ENCODE measurements at regions not wholly inside any gene's neighbourhood (a gene's known extent, or its start where the extent isn't known, plus 50 kb on each side); places are given as distances from the start of the nearest gene placed in this dataset.

DNA sequence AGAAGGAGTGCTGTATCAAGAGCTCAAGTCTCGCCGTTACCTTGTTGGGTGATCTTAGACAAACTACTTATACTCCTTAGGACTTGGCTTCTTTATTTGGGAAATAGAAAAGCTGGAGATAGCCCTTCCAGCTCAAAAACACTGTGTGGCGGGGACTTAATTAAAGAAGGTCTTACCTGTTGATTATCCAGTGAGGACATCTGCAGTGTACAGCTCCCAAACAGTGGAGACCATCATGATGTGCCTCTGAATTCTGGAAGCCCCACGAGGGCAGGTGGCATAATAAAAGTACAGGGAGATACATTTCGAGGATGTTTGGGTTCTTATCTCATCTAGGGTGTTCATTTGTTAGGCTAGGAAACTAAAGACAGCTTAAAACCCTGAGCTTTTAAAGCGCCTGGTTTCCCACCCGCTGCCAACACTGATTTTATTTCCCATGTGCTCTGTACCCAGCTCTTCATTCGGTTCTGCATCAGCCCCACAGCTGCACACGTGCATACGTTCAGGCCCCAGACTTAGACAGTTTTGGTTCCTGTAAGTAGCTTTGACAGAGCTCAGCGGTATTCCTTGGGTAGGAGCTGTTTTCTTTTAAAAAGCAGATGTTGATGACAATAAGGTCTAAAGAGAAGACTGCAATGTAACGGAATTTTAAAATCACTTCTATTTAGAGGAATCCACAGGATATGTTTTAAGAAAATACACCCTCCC is 80.5 kb upstream of the SIX2 start:
- intact Hi-C loops (cut with micrococcal nuclease): no loop called here
- Histone ChIP-seq H3K4me2 (replicated peaks; ENCODE audit: extremely low read depth, low read length, poor library complexity, severe bottlenecking) (no peak overlapping the region), H4K20me1 (ENCODE audit: insufficient read depth, low read length) (no peaks in the 10 kb centered on the region)

DNA sequence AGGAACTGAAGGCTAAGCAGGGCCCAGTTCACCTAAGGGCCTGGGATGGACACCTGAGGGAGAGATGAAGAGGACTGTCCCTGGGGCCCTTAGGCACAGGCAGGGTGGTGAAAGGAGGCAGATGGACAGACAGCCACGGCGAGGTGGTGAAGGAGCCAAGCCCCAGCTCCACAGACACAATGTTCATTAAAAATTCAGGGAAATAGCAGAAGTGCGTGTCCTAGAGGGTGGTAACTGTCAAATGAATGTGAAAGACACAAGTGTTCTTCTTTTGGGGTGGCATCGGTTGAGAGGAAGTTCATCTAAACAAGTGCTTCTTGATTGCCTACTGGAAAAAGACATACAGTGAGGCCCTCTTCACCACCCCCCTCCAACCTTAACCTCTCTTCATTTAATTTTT is 76.2 kb upstream of the SIX2 start:
- Histone ChIP-seq H3K79me2 (ENCODE audit: insufficient read depth, low read length) (no peaks in the 10 kb centered on the region), H3K4me1 (ENCODE audit: control insufficient read depth in 1 of 2, insufficient read depth in 2 of 2, low read length in 2 of 2) (no peaks in the 10 kb centered on the region), H3K4me2 (replicated peaks; ENCODE audit: extremely low read depth, low read length, poor library complexity, severe bottlenecking) (no peak overlapping the region), H3K9ac (ENCODE audit: insufficient read depth, low read length, poor library complexity, severe bottlenecking) (no peak overlapping the region), H2AFZ (ENCODE audit: insufficient read depth, low read depth, low read length, poor library complexity, severe bottlenecking) (no peak overlapping the region), H3K36me3 (replicated peaks in 1 of 2; ENCODE audit: control insufficient read depth in 1 of 2, insufficient read depth in 2 of 2, low read length in 2 of 2) (no peaks in the 10 kb centered on the region), H3K27ac (ENCODE audit: low read depth in 1 of 2, low read length in 2 of 2) (no peak overlapping the region), H3K27me3 (ENCODE audit: control insufficient read depth in 2 of 2, insufficient read depth in 2 of 2, low read length in 2 of 2) (no peaks in the 10 kb centered on the region), H3K9me3 (replicated peaks in 1 of 2; ENCODE audit: control insufficient read depth in 1 of 2, insufficient read depth in 1 of 2, low read length in 2 of 2) (no peaks in the 10 kb centered on the region), H3K4me3 (replicated peaks in 1 of 3; ENCODE audit: low read depth in 2 of 3, low read length in 3 of 3) (no peak overlapping the region), H4K20me1 (ENCODE audit: insufficient read depth, low read length) (no peaks in the 10 kb centered on the region)
- intact Hi-C loops (cut with micrococcal nuclease): no loop called here
- Mint-ChIP-seq H3K9me3 (peaks cover 0 to 7% (median 0%) of the 10 kb centered on the region in 7 donors), H3K36me3 (no peaks in the 10 kb centered on the region), H3K4me3 (no peak overlapping the region), H3K4me1 (no peaks in the 10 kb centered on the region), H3K27me3 (ENCODE audit: low read depth in 3 of 3) (peaks cover 3 to 12% (median 4%) of the 10 kb centered on the region in 3 donors), H3K27ac (no peak overlapping the region)
- WGBS (ENCODE audit: insufficient coverage): no CpG with 5 or more reads among the region's 4 CpGs
- DNase-seq: no peak
- no peak for TF ChIP-seq CTCF (IDR thresholded peaks at IDR 0.05)

More for the DNA sequence above, 80.5 kb upstream of the SIX2 start:
- H3K4me3 Mint-ChIP-seq: no peak overlapping the region
- no peak overlapping the region for H3K4me3 ChIP-seq (replicated peaks in 1 of 3; ENCODE audit: low read depth in 2 of 3, low read length in 3 of 3)
- H3K27ac ChIP-seq (ENCODE audit: low read depth in 1 of 2, low read length in 2 of 2): no peak overlapping the region
- no peaks in the 10 kb centered on the region for H3K36me3 Mint-ChIP-seq
- no peak overlapping the region for H3K9ac ChIP-seq (ENCODE audit: insufficient read depth, low read length, poor library complexity, severe bottlenecking)
- no peak for DNase-seq
- H3K9me3 Mint-ChIP-seq: peaks cover 0 to 7% (median 0%) of the 10 kb centered on the region in 7 donors
- H3K4me1 Mint-ChIP-seq: no peaks in the 10 kb centered on the region
- no peak for TF ChIP-seq CTCF (IDR thresholded peaks at IDR 0.05)
- H3K27ac Mint-ChIP-seq: no peak overlapping the region
- H3K27me3 ChIP-seq (ENCODE audit: control insufficient read depth in 2 of 2, insufficient read depth in 2 of 2, low read length in 2 of 2): no peaks in the 10 kb centered on the region
- H3K79me2 ChIP-seq (ENCODE audit: insufficient read depth, low read length): no peaks in the 10 kb centered on the region
- H3K27me3 Mint-ChIP-seq (ENCODE audit: low read depth in 3 of 3): peaks cover 6 to 10% (median 9%) of the 10 kb centered on the region in 3 donors
- H3K36me3 ChIP-seq (replicated peaks in 1 of 2; ENCODE audit: control insufficient read depth in 1 of 2, insufficient read depth in 2 of 2, low read length in 2 of 2): no peaks in the 10 kb centered on the region
- no peaks in the 10 kb centered on the region for H3K4me1 ChIP-seq (ENCODE audit: control insufficient read depth in 1 of 2, insufficient read depth in 2 of 2, low read length in 2 of 2)
- WGBS (ENCODE audit: insufficient coverage): 90% methylated on average over 8 of the region's 12 CpGs
- no peaks in the 10 kb centered on the region for H3K9me3 ChIP-seq (replicated peaks in 1 of 2; ENCODE audit: control insufficient read depth in 1 of 2, insufficient read depth in 1 of 2, low read length in 2 of 2)
- H2AFZ ChIP-seq (ENCODE audit: insufficient read depth, low read depth, low read length, poor library complexity, severe bottlenecking): no peak overlapping the region

Measured in CD14-positive monocyte (primary cell).